T-cell (primary cell): ENCODE measurements at regions not wholly inside any gene's neighbourhood (a gene's known extent, or its start where the extent isn't known, plus 50 kb on each side); places are given as distances from the start of the nearest gene placed in this dataset.

ENCODE experiments used
- ATAC-seq, 4 experiments: fragments of 200-7000 bp in 3 of 4; fragments of 150-1000 bp in 1 of 4; cut with Tn5 transposase; replicated peaks in 1 of 4; 1 replicate in 3 of 4; 2 replicates in 1 of 4; pipeline ENCODE4 v1.10.0; 2021; ENCODE audit warnings: moderate library complexity in 3 of 4, mild to moderate bottlenecking in 2 of 4, moderate number of reproducible peaks in 1 of 4
- CTCF ChIA-PET, 2 donors: fragments of 300-600 bp; sonication (Branson Sonifier 250); formaldehyde crosslinking; loops; one replicate each; lab custom pipeline; 2022; ENCODE audit warnings: antibody characterized with exemption in 2 of 2; lab: Charles Lee
- POLR2A ChIA-PET, 2 donors: fragments of 300-600 bp; sonication (Branson Sonifier 250); formaldehyde crosslinking; loops; one replicate each; lab custom pipeline; 2022; ENCODE audit warnings: antibody characterized with exemption in 2 of 2; lab: Charles Lee
- DNase-seq, 35 experiments: peaks; one replicate each; pipeline versions ENCODE4 v3.0.0 to v3.0.0-alpha.2; 2013 to 2023
- H3K27ac ChIP-seq: one replicate; pipeline ENCODE4 v1.5.1; 2013; ENCODE audit warnings: low read length
- H3K27me3 ChIP-seq, 2 experiments: replicated peaks in 1 of 2; 1 replicate in 1 of 2; 2 replicates in 1 of 2; pipeline versions ENCODE4 v1.6.1 to v1.7.0; 2013; ENCODE audit warnings: low read length in 1 of 2, mixed read lengths in 1 of 2; ENCODE audit not compliant: control insufficient read depth in 2 of 2, insufficient read depth in 2 of 2; ENCODE audit errors: extremely low read depth in 1 of 2
- H3K36me3 ChIP-seq, 2 donors: 1 replicate in 1 of 2; 2 replicates in 1 of 2; pipeline versions ENCODE4 v1.6.1 to v1.7.0; 2013; ENCODE audit warnings: low read length in 1 of 2; ENCODE audit not compliant: control insufficient read depth in 2 of 2, insufficient read depth in 1 of 2; ENCODE audit errors: extremely low read depth in 1 of 2
- H3K4me1 ChIP-seq, 2 experiments: 1 replicate in 1 of 2; 2 replicates in 1 of 2; pipeline versions ENCODE4 v1.6.1 to v1.7.0; 2013; ENCODE audit warnings: low read length in 2 of 2, mixed read lengths in 1 of 2; ENCODE audit not compliant: insufficient read depth in 2 of 2, control insufficient read depth in 1 of 2; ENCODE audit errors: extremely low read depth in 1 of 2
- H3K4me3 ChIP-seq, 2 donors: 1 replicate in 1 of 2; 2 replicates in 1 of 2; pipeline versions ENCODE4 v1.5.1 to v1.7.0; 2013; ENCODE audit warnings: mild to moderate bottlenecking in 2 of 2, low read length in 1 of 2, moderate library complexity in 1 of 2; ENCODE audit not compliant: control insufficient read depth in 1 of 2; ENCODE audit errors: extremely low read depth in 1 of 2
- H3K9me3 ChIP-seq: 2 replicates; pipeline ENCODE4 v1.7.0; 2013
- H3K27ac Mint-ChIP-seq, 2 donors: one replicate each; pipeline ENCODE4 v1.8.0; 2020 to 2021; ENCODE audit warnings: mild to moderate bottlenecking in 2 of 2, mixed read lengths in 2 of 2
- H3K27me3 Mint-ChIP-seq, 2 donors: one replicate each; pipeline ENCODE4 v1.8.0; 2021 to 2022; ENCODE audit warnings: mixed read lengths in 2 of 2
- H3K36me3 Mint-ChIP-seq: one replicate; pipeline ENCODE4 v1.8.0; 2021; ENCODE audit warnings: mixed read lengths
- H3K4me1 Mint-ChIP-seq, 3 donors: one replicate each; pipeline ENCODE4 v1.8.0; 2020 to 2022; ENCODE audit warnings: mixed read lengths in 3 of 3, mild to moderate bottlenecking in 1 of 3
- H3K4me3 Mint-ChIP-seq, 3 donors: one replicate each; pipeline ENCODE4 v1.8.0; 2020 to 2022; ENCODE audit warnings: mild to moderate bottlenecking in 3 of 3, mixed read lengths in 3 of 3, moderate library complexity in 3 of 3
- H3K9me3 Mint-ChIP-seq, 3 donors: one replicate each; pipeline ENCODE4 v1.8.0; 2020 to 2022; ENCODE audit warnings: mixed read lengths in 3 of 3
- WGBS: methylation state at CpG from one replicate; pipeline ENCODE4 v1.1.5; 2013; ENCODE audit warnings: missing lambda C conversion rate; ENCODE audit not compliant: insufficient coverage; 5-methylcytosine and 5-hydroxymethylcytosine counted together

- Histone ChIP-seq H3K27ac (no peak overlapping the region), H3K4me3 (no peak overlapping the region), H3K9me3 (no peaks in the 10 kb centered on the region), H3K27me3 (no peaks in the 10 kb centered on the region), H3K4me1 (no peaks in the 10 kb centered on the region), H3K36me3 (no peaks in the 10 kb centered on the region)
- H3K4me1 Mint-ChIP-seq, result no peaks in the 10 kb centered on the region
- ATAC-seq (no peak), DNase-seq (no peak)
- no peaks in the 10 kb centered on the region for H3K36me3 Mint-ChIP-seq
- no peaks in the 10 kb centered on the region for H3K27me3 Mint-ChIP-seq
- WGBS, result no CpG with 5 or more reads among the region's 2 CpGs
- H3K9me3 Mint-ChIP-seq, result no peaks in the 10 kb centered on the region
- H3K4me3 Mint-ChIP-seq, result no peak overlapping the region
- ChIA-PET POLR2A (no interaction called here), CTCF (no interaction called here)
- no peak overlapping the region for H3K27ac Mint-ChIP-seq
Measured at GRCh38 chr7:92997152-92997551, 120.6 kb downstream of the SAMD9 start.

GRCh38 chr7:92994901-92995300, 122.9 kb downstream of the SAMD9 start:
- no peaks in the 10 kb centered on the region for H3K36me3 Mint-ChIP-seq
- no CpG with 5 or more reads among the region's 2 CpGs for WGBS
- no peaks in the 10 kb centered on the region for H3K27me3 ChIP-seq
- DNase-seq (no peak), ATAC-seq (no peak)
- H3K27me3 Mint-ChIP-seq, result peaks cover 0 to 2% of the 10 kb centered on the region in 2 donors
- no peak overlapping the region for H3K4me3 Mint-ChIP-seq
- no peaks in the 10 kb centered on the region for H3K9me3 Mint-ChIP-seq
- H3K4me3 ChIP-seq, result no peak overlapping the region
- no peaks in the 10 kb centered on the region for H3K4me1 ChIP-seq
- no peaks in the 10 kb centered on the region for H3K36me3 ChIP-seq
- no peak overlapping the region for H3K27ac Mint-ChIP-seq
- no peaks in the 10 kb centered on the region for H3K4me1 Mint-ChIP-seq
- ChIA-PET POLR2A (no interaction called here), CTCF (no interaction called here)
- no peaks in the 10 kb centered on the region for H3K9me3 ChIP-seq
- no peak overlapping the region for H3K27ac ChIP-seq

- no peaks in the 10 kb centered on the region for H3K9me3 ChIP-seq
- WGBS, result no CpG with 5 or more reads among the region's 1 CpG
Measured at GRCh38 chr7:92992932-92993331, 124.8 kb downstream of the SAMD9 start.

GRCh38 chr7:92992483-92992882, 125.3 kb downstream of the SAMD9 start:
- POLR2A ChIA-PET, result no interaction called here
- CTCF ChIA-PET, result no interaction called here
- H3K36me3 ChIP-seq, result no peaks in the 10 kb centered on the region
- no peak overlapping the region for H3K27ac Mint-ChIP-seq
- no peak overlapping the region for H3K4me3 ChIP-seq
- H3K27ac ChIP-seq, result no peak overlapping the region
- no peak overlapping the region for H3K4me3 Mint-ChIP-seq
- H3K4me1 ChIP-seq, result no peaks in the 10 kb centered on the region
- no peaks in the 10 kb centered on the region for H3K9me3 ChIP-seq
- H3K27me3 ChIP-seq, result no peaks in the 10 kb centered on the region
- H3K36me3 Mint-ChIP-seq, result no peaks in the 10 kb centered on the region
- WGBS, result 88% methylated on average over 1 of the region's 3 CpGs
- peaks cover 1 to 3% of the 10 kb centered on the region in 2 donors for H3K27me3 Mint-ChIP-seq
- DNase-seq (no peak), ATAC-seq (no peak)
- H3K4me1 Mint-ChIP-seq, result no peaks in the 10 kb centered on the region
- no peaks in the 10 kb centered on the region for H3K9me3 Mint-ChIP-seq

More at GRCh38 chr7:92992932-92993331, 124.8 kb downstream of the SAMD9 start:
- Mint-ChIP-seq H3K4me3 (no peak overlapping the region), H3K4me1 (no peaks in the 10 kb centered on the region), H3K27ac (no peak overlapping the region), H3K9me3 (no peaks in the 10 kb centered on the region), H3K36me3 (no peaks in the 10 kb centered on the region), H3K27me3 (peaks cover 1 to 3% of the 10 kb centered on the region in 2 donors)
- no peak overlapping the region for H3K27ac ChIP-seq
- no peak overlapping the region for H3K4me3 ChIP-seq
- H3K36me3 ChIP-seq, result no peaks in the 10 kb centered on the region
- H3K27me3 ChIP-seq, result no peaks in the 10 kb centered on the region
- POLR2A ChIA-PET, result no interaction called here
- DNase-seq (no peak), ATAC-seq (no peak)
- CTCF ChIA-PET, result no interaction called here
- no peaks in the 10 kb centered on the region for H3K4me1 ChIP-seq

- no peaks in the 10 kb centered on the region for H3K36me3 Mint-ChIP-seq
- no peak for ATAC-seq
- Histone ChIP-seq H3K4me1 (no peaks in the 10 kb centered on the region), H3K27ac (no peak overlapping the region), H3K9me3 (no peaks in the 10 kb centered on the region), H3K36me3 (no peaks in the 10 kb centered on the region), H3K4me3 (no peak overlapping the region), H3K27me3 (no peaks in the 10 kb centered on the region)
- CTCF ChIA-PET, result no interaction called here
- peaks cover 1 to 3% of the 10 kb centered on the region in 2 donors for H3K27me3 Mint-ChIP-seq
- WGBS, result no CpG with 5 or more reads among the region's 1 CpG
- POLR2A ChIA-PET, result no interaction called here
- H3K9me3 Mint-ChIP-seq, result no peaks in the 10 kb centered on the region
- no peak overlapping the region for H3K4me3 Mint-ChIP-seq
- no peak for DNase-seq
- no peak overlapping the region for H3K27ac Mint-ChIP-seq
- H3K4me1 Mint-ChIP-seq, result no peaks in the 10 kb centered on the region
Measured at GRCh38 chr7:92991190-92991589, 126.6 kb downstream of the SAMD9 start.

- no peak overlapping the region for H3K4me3 Mint-ChIP-seq
- ChIA-PET POLR2A (no interaction called here), CTCF (no interaction called here)
- H3K4me1 ChIP-seq, result no peaks in the 10 kb centered on the region
- no peak overlapping the region for H3K27ac ChIP-seq
- no peak overlapping the region for H3K27ac Mint-ChIP-seq
- H3K9me3 ChIP-seq, result no peaks in the 10 kb centered on the region
- no peaks in the 10 kb centered on the region for H3K36me3 ChIP-seq
- ATAC-seq (no peak), DNase-seq (no peak)
- H3K27me3 ChIP-seq, result no peaks in the 10 kb centered on the region
- H3K4me3 ChIP-seq, result no peak overlapping the region
- 50% methylated on average over 2 of the region's 3 CpGs for WGBS
- no peaks in the 10 kb centered on the region for H3K9me3 Mint-ChIP-seq
- no peaks in the 10 kb centered on the region for H3K36me3 Mint-ChIP-seq
- peaks cover 1 to 7% of the 10 kb centered on the region in 2 donors for H3K27me3 Mint-ChIP-seq
- H3K4me1 Mint-ChIP-seq, result no peaks in the 10 kb centered on the region
Measured at GRCh38 chr7:92988941-92989545, 128.7 kb downstream of the SAMD9 start.

GRCh38 chr7:92988051-92988450, 129.7 kb downstream of the SAMD9 start:
- H3K4me1 Mint-ChIP-seq, result no peaks in the 10 kb centered on the region
- DNase-seq (no peak), ATAC-seq (no peak)
- POLR2A ChIA-PET, result interaction anchor here in 1 of 2 donors (0.7 kb wide), 1 partner anchor 171 kb away, joined by 3 read pairs; no protein-coding TSS in a partner anchor
- no peaks in the 10 kb centered on the region for H3K36me3 Mint-ChIP-seq
- Histone ChIP-seq H3K9me3 (no peaks in the 10 kb centered on the region), H3K4me3 (no peak overlapping the region), H3K4me1 (no peaks in the 10 kb centered on the region), H3K27me3 (no peaks in the 10 kb centered on the region), H3K27ac (no peak overlapping the region), H3K36me3 (no peaks in the 10 kb centered on the region)
- H3K4me3 Mint-ChIP-seq, result no peak overlapping the region
- H3K9me3 Mint-ChIP-seq, result no peaks in the 10 kb centered on the region
- H3K27me3 Mint-ChIP-seq, result peaks cover 4 to 7% of the 10 kb centered on the region in 2 donors
- no peak overlapping the region for H3K27ac Mint-ChIP-seq
- CTCF ChIA-PET, result no interaction called here
